ENCODE measurements at regions not wholly inside any gene's neighbourhood (a gene's known extent, or its start where the extent isn't known, plus 50 kb on each side); places are given as distances from the start of the nearest gene placed in this dataset.
A peak's percentile ranks its signal among the peaks of the same experiment; 100 is the strongest.

GRCh38 chr17:68775318-68775717, 174.2 kb upstream of the FAM20A start:
- TF ChIP-seq CTCF (IDR thresholded peaks at IDR 0.05) (no peak), POLR2A (IDR thresholded peaks at IDR 0.05) (no peak)
- DNase-seq: no peak
- no peaks in the 10 kb centered on the region for H3K9me3 ChIP-seq
- H3K36me3 ChIP-seq (ENCODE audit: low read depth, missing control alignments): no peaks in the 10 kb centered on the region
- intact Hi-C loops (cut with DNase I; ENCODE audit: low total_unique reads): loop anchor here (10.0 kb wide), 1 partner anchor 199 kb away; no protein-coding TSS in a partner anchor
- H3K27ac ChIP-seq: peak overlapping the region in 1 of 2 donors; percentile 48
- H3K4me1 ChIP-seq: peaks cover 12% of the 10 kb centered on the region
- H3K27me3 ChIP-seq: no peaks in the 10 kb centered on the region
- no peak overlapping the region for H3K4me3 ChIP-seq

DNA sequence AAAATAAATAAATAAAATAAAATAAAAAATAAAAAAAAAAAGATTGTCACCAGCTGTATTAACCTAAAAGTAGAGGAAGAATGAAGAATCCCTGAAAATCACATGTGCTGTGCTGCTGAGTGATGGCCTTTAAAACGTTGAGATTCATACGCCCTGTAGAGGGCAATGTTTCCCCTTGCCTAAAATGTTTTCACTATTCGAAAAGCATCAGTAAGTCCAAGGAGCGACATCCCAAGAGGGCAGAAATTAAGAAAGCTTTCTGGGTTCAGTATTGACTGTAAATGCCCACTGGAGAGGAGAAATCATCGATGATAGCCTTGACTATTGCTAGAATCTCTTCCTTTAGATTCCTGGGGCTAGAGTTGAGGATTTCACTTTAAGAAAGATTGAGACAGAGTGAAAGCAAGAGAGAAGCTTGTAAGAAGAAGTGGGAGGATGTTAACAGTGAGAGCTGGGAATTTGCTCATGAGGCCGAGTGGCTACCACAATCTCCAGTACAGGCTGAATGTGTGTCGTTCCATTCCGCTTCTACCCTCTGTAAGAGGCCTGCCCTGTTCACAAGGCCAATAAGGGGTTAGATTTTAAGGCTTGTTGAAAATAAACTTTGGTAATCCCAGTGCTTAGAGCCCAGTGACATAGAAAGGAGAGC, 170.8 kb upstream of the FAM20A start:
- H3K27ac ChIP-seq: peak overlapping the region; percentile 59 to 71
- intact Hi-C loops (cut with DNase I; ENCODE audit: low total_unique reads): loop anchor here (10.0 kb wide), 1 partner anchor 203 kb away; no protein-coding TSS in a partner anchor

GRCh38 chr17:68768804-68769203, 167.6 kb upstream of the FAM20A start:
- H3K27me3 ChIP-seq: no peaks in the 10 kb centered on the region
- no peak for DNase-seq
- H3K4me1 ChIP-seq: no peaks in the 10 kb centered on the region
- no peak overlapping the region for H3K27ac ChIP-seq
- no peaks in the 10 kb centered on the region for H3K9me3 ChIP-seq
- intact Hi-C loops (cut with DNase I; ENCODE audit: low total_unique reads): no loop called here
- H3K36me3 ChIP-seq (ENCODE audit: low read depth, missing control alignments): no peaks in the 10 kb centered on the region
- no peak overlapping the region for H3K4me3 ChIP-seq
- TF ChIP-seq POLR2A (IDR thresholded peaks at IDR 0.05) (no peak), CTCF (IDR thresholded peaks at IDR 0.05) (no peak)
- 75 to 90% methylated on average over 6 of the region's 6 CpGs for WGBS, 2 donors

More for the DNA sequence above, 170.8 kb upstream of the FAM20A start:
- Histone ChIP-seq H3K9me3 (no peaks in the 10 kb centered on the region), H3K27me3 (no peaks in the 10 kb centered on the region), H3K36me3 (ENCODE audit: low read depth, missing control alignments) (no peaks in the 10 kb centered on the region), H3K4me3 (no peak overlapping the region), H3K4me1 (peaks cover 6% of the 10 kb centered on the region)
- WGBS, 2 donors: 14 to 19% methylated on average over 8 of the region's 8 CpGs
- peak; percentile 57 for DNase-seq
- TF ChIP-seq POLR2A (IDR thresholded peaks at IDR 0.05) (no peak), CTCF (IDR thresholded peaks at IDR 0.05) (peak; percentile 67 to 85 (median 78))

GRCh38 chr17:68766640-68767039, 165.5 kb upstream of the FAM20A start:
- no peaks in the 10 kb centered on the region for H3K9me3 ChIP-seq
- TF ChIP-seq POLR2A (IDR thresholded peaks at IDR 0.05): no peak
- TF ChIP-seq CTCF (IDR thresholded peaks at IDR 0.05): no peak
- intact Hi-C loops (cut with DNase I; ENCODE audit: low total_unique reads): no loop called here
- H3K27ac ChIP-seq: no peak overlapping the region
- H3K27me3 ChIP-seq: no peaks in the 10 kb centered on the region
- no peak overlapping the region for H3K4me3 ChIP-seq
- no peaks in the 10 kb centered on the region for H3K4me1 ChIP-seq
- no peaks in the 10 kb centered on the region for H3K36me3 ChIP-seq (ENCODE audit: low read depth, missing control alignments)
- no peak for DNase-seq
- WGBS, 2 donors: 84 to 87% methylated on average over 4 of the region's 4 CpGs

DNA sequence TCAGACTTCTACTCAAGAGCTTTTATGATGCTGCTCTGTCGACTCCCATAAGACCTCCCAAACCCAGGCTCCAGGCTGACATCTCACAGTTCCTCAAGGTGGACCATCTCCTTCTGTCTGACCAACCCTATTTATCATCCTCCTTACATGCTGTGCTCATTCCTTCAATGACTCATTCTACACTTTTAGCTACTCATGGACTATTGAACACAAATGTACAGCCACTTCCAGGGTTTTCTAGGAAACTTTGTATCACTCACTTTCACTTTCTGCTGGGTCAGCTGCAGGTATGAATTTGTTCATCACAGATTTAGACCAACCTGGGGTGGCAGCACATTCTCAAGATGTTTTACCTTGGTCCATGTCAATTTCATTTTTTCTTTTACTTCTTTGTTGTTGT, 162.4 kb upstream of the FAM20A start:
- Histone ChIP-seq H3K27ac (no peak overlapping the region), H3K4me1 (peaks cover 8% of the 10 kb centered on the region), H3K9me3 (no peaks in the 10 kb centered on the region), H3K4me3 (no peak overlapping the region), H3K27me3 (no peaks in the 10 kb centered on the region), H3K36me3 (ENCODE audit: low read depth, missing control alignments) (no peaks in the 10 kb centered on the region)
- TF ChIP-seq POLR2A (IDR thresholded peaks at IDR 0.05): no peak
- WGBS, 2 donors: 85 to 100% methylated on average over 1 of the region's 1 CpG
- intact Hi-C loops (cut with DNase I; ENCODE audit: low total_unique reads): no loop called here
- no peak for DNase-seq

Measured in testis (tissue), 2 donors.